Central memory CD8-positive, alpha-beta T cell (primary cell): ENCODE measurements at regions not wholly inside any gene's neighbourhood (a gene's known extent, or its start where the extent isn't known, plus 50 kb on each side); places are given as distances from the start of the nearest gene placed in this dataset.

Experiments
- ATAC-seq: fragments of 150-1000 bp; cut with Tn5 transposase; replicated peaks from 2 replicates; pipeline ENCODE4 v1.10.0; 2022; ENCODE audit warnings: mild to moderate bottlenecking, moderate FRiP score, moderate number of reproducible peaks; ENCODE audit not compliant: poor library complexity, severe bottlenecking; ENCODE audit errors: extremely low read depth
- DNase-seq, 2 donors: peaks; one replicate each; pipeline ENCODE4 v3.0.0; 2021; ENCODE audit warnings: low spot score in 2 of 2
- H3K27ac Mint-ChIP-seq: one replicate; pipeline ENCODE4 v1.8.0; 2022; ENCODE audit warnings: low read depth, mild to moderate bottlenecking, moderate library complexity, mixed read lengths
- H3K27me3 Mint-ChIP-seq: one replicate; pipeline ENCODE4 v1.8.0; 2022; ENCODE audit warnings: mixed read lengths
- H3K36me3 Mint-ChIP-seq: one replicate; pipeline ENCODE4 v1.8.0; 2022; ENCODE audit warnings: mild to moderate bottlenecking, moderate library complexity, mixed read lengths; ENCODE audit not compliant: insufficient read depth
- H3K4me1 Mint-ChIP-seq: one replicate; pipeline ENCODE4 v1.8.0; 2022; ENCODE audit warnings: mixed read lengths
- H3K4me3 Mint-ChIP-seq: one replicate; pipeline ENCODE4 v1.8.0; 2022; ENCODE audit warnings: mild to moderate bottlenecking, moderate library complexity, mixed read lengths
- H3K9me3 Mint-ChIP-seq: one replicate; pipeline ENCODE4 v1.8.0; 2022; ENCODE audit warnings: mixed read lengths

DNA sequence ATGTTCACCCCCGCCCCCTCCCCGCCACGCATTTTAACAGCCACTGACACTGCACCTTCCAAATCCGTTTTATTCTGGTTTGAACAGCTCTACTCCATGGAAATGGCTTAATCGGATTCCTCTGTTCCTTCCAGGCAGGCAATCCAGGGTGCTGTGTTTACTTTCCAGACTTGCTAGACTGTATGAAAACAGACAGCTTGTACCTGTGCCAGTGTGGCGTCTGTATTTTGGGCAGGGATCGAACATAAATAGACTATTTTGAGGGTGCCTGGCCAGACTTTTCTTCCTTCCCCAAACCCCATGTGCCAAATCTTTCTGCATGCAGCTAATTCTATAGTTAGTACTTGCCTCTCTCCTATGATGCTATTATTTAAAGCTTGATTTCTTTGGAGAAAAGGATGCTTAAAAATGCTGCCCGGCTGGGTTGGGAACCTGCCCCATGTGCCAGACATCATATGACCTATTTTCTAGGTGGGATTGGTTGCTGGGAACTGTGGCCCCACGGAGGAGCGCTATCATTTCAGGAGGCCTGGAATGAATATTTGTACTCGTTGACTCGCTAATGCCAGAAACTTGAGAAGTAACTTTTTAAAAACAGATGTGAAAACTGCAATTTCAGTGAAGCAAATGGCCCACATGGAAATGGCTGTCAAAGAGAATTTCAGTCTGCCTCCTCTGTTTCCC is 814.8 kb downstream of the BRD1 start:
- H3K4me1 Mint-ChIP-seq: no peaks in the 10 kb centered on the region
- H3K9me3 Mint-ChIP-seq: no peaks in the 10 kb centered on the region
- H3K27ac Mint-ChIP-seq: no peak overlapping the region
- peaks cover 30% of the 10 kb centered on the region for H3K27me3 Mint-ChIP-seq
- peaks cover 2% of the 10 kb centered on the region for H3K36me3 Mint-ChIP-seq
- no peak overlapping the region for H3K4me3 Mint-ChIP-seq
- DNase-seq (no peak), ATAC-seq (no peak)

DNA sequence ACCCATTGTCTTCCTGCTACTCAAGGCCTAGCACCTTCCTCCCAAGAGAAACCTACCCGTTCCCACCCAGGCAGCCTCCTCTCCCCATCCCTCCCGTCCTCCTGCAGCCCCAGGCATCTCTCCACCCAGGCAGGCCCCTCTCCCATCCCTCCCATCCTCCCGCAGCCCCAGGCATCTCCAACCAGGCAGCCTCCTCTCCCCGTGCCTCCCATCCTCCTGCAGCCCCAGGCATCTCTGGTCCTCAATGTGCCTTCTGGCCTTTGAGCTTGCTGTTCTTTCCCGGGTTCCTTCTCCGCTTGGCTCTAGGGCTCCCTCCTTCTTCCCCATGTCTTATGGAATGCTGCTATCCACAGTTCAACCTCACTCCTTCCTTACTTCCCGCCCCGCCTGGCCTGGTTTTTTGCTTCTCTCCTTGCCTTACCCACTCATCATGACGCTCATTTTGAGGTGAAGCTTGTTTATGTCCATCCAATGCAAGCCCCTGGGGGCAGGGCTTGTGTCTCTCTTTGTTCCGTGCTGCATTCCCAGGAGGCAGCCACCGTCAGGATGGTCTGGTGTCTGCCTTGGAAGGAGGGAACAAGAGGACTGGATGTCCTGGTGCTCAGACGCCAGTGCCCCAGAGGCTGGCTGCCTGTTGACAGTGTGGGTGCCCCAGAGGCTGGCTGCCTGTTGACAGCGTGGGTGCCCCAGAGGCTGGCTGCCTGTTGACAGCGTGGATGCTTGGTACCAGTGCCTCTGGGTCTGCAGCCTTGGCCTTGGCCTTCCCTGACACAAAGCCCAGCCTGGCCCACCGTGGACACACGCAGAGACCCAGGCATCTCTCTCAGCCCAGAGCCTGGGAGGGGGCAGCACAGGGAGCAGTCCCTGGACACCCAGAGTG is 815.7 kb downstream of the BRD1 start:
- ATAC-seq: no peak
- Mint-ChIP-seq H3K9me3 (no peaks in the 10 kb centered on the region), H3K36me3 (peaks cover 2% of the 10 kb centered on the region), H3K27me3 (peaks cover 27% of the 10 kb centered on the region), H3K4me3 (no peak overlapping the region), H3K4me1 (no peaks in the 10 kb centered on the region), H3K27ac (no peak overlapping the region)
- DNase-seq: no peak

DNA sequence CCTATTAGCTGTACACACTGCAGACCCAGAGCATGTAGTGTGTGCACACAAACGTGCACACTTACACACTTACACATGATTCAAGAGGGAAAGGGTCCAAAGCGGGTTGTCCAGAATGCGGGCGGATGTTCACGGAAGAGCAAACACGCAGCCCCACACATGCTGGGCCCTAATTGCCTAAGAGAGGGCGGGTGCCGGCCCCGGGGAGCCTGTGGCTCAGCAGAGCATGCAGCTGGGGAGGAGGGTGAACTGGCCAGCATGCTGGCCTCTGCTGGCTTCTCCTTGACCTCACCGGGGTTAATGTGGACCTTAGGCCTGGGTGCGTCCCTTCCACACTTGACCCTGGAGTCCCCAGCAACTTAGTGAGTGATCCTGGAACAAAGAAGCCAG is 816.3 kb downstream of the BRD1 start:
- Mint-ChIP-seq H3K27ac (no peak overlapping the region), H3K36me3 (peaks cover 2% of the 10 kb centered on the region), H3K4me1 (no peaks in the 10 kb centered on the region), H3K27me3 (peaks cover 27% of the 10 kb centered on the region), H3K9me3 (no peaks in the 10 kb centered on the region), H3K4me3 (no peak overlapping the region)
- DNase-seq: no peak
- ATAC-seq: no peak

DNA sequence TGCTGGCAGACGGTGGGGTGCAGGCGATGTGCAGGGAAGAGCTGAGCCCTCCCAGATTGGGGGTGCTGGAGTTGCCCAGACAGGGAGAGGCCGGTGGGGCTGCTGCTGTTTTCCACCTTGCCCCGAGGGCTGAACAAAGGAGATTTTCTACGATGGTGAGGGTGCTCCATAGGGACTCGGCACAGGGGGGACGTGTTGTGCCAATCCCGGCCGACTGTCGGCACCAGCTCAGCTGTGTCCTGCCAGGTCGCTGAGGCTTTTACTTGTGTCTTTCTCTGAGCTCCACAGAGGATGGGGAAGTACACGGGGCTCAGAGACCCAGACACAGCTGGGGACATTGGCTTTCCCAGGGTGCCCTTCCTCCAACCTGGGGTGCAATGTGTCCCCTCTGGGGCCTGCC is 816.8 kb downstream of the BRD1 start:
- Mint-ChIP-seq H3K27ac (no peak overlapping the region), H3K9me3 (no peaks in the 10 kb centered on the region), H3K4me3 (no peak overlapping the region), H3K4me1 (no peaks in the 10 kb centered on the region), H3K27me3 (peaks cover 27% of the 10 kb centered on the region), H3K36me3 (peaks cover 2% of the 10 kb centered on the region)
- ATAC-seq: no peak
- DNase-seq: peak in 1 of 2 donors; percentile 8

DNA sequence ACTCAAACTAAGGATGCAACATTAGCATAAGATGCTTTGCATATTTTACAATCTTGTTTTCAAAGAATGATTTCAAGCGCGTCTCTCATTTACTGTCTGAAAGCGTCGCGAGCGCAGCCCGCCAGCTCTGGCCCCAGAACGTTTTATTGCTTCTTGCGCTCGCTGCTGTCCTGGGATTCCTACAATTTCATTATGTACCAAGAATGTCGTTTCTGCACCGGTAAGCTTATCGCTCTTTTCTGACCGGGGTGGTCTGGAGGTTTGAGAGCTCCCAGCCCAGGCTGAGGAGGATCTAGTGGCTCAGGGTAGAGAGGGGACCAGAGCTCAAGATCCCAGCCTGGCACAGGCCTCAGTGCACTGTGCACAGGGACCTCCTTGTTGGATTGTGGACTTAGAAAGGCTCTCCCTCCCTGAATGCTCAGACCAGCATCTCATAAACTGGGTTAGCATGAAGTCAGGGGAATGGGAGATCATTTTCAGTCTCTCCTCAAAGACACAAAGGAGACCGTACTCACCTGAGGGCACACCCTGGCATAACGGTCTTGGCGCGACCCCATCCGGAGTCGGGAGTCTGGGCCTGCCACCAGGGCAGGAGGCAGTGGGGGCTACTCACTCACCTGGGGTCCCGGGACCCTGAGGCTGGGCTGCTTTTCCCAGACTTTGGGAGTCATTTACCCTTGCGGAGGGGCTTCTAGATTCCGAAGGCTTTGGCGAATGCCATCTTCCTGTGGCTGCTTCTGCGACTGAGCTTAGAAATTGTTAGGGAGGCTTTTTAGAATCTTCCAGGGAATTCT is 817.4 kb downstream of the BRD1 start:
- ATAC-seq (no peak), DNase-seq (peak in 1 of 2 donors; percentile 5)
- Mint-ChIP-seq H3K4me1 (no peaks in the 10 kb centered on the region), H3K27me3 (peaks cover 27% of the 10 kb centered on the region), H3K4me3 (no peak overlapping the region), H3K9me3 (no peaks in the 10 kb centered on the region), H3K27ac (no peak overlapping the region), H3K36me3 (peaks cover 2% of the 10 kb centered on the region)

- ATAC-seq: no peak
- Mint-ChIP-seq H3K4me3 (no peak overlapping the region), H3K36me3 (peaks cover 2% of the 10 kb centered on the region), H3K9me3 (no peaks in the 10 kb centered on the region), H3K27ac (no peak overlapping the region), H3K4me1 (no peaks in the 10 kb centered on the region), H3K27me3 (peaks cover 27% of the 10 kb centered on the region)
- DNase-seq: no peak
Observed at GRCh38 chr22:49009359-49010063, 818.2 kb downstream of the BRD1 start.

DNA sequence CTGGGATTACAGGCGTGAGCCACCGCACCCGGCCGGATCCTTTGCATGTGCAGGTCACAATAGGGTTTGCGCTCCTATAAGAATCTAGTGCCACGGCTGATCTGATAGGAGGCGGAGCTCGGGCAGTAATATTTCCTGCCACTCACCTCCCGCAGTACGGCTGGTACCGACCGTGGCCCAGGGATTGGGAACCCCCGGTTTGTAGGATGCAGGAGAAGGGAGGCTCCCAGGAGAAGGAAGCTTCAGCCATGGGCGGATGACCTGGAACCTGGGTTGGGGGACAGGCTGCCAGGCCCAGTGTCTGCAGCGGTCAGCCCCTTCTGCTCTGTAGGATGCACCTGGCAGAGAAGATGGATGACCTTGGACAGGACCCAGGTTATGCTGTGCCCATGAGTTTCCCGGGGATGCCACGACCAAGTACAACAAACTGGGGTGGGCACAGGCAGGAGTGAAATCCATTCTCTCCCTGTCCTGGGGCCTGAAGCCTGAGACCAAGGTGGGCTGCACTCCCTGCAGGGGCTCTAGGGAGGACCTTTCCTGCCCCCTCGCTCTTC is 818.9 kb downstream of the BRD1 start:
- Mint-ChIP-seq H3K27ac (no peak overlapping the region), H3K36me3 (peaks cover 2% of the 10 kb centered on the region), H3K9me3 (no peaks in the 10 kb centered on the region)

GRCh38 chr22:49007013-49007653 is 820.5 kb downstream of the BRD1 start:
- H3K4me1 Mint-ChIP-seq: no peaks in the 10 kb centered on the region
- peaks cover 16% of the 10 kb centered on the region for H3K27me3 Mint-ChIP-seq
- H3K4me3 Mint-ChIP-seq: no peak overlapping the region
- no peaks in the 10 kb centered on the region for H3K9me3 Mint-ChIP-seq
- H3K27ac Mint-ChIP-seq: no peak overlapping the region
- ATAC-seq (no peak), DNase-seq (no peak)
- peaks cover 2% of the 10 kb centered on the region for H3K36me3 Mint-ChIP-seq

More for the DNA sequence above, 818.9 kb downstream of the BRD1 start:
- DNase-seq: peak in 1 of 2 donors; percentile 8
- Mint-ChIP-seq H3K4me1 (no peaks in the 10 kb centered on the region), H3K27me3 (peaks cover 27% of the 10 kb centered on the region), H3K4me3 (no peak overlapping the region)
- ATAC-seq: no peak

DNA sequence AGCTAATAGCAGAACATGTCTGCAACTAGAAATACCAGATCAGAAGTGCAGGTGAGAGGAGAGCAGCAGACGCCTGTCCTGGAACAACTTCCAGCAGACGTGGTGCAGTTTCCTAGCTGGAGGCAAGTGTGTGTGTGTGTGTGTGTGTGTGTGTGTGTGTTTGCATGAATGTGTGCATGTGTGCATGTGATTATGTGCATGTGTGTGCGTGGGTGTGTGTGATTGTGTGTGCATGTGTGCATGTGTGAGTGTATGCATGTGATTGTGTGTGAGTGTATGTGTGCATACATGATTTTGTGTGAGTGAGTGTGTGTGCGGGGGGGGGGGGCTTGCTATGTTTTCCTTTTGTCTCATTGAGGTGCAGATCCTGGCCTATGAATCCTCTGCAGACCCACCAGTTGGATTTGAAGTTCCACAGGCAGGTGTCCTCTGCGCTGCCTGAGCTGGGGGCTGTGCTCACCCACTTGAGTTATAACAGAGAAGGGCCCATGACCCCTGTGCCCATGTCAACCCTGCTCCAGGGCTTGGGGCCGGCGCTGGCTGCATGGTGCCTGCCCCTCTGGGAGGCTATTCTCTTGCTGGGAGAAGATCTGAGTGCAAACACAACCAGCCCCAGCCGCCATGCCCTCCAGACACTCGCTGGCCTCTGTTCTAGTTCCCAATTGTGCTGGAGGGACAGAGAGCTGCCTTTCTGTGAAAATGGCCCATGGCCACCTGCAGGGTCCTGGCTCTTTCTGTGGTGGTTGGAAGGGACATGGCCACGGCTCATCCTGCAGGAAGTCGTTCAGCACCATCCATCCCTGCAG is 821.3 kb downstream of the BRD1 start:
- Mint-ChIP-seq H3K36me3 (peaks cover 2% of the 10 kb centered on the region), H3K9me3 (no peaks in the 10 kb centered on the region), H3K27me3 (peaks cover 9% of the 10 kb centered on the region), H3K4me1 (no peaks in the 10 kb centered on the region), H3K4me3 (no peak overlapping the region), H3K27ac (no peak overlapping the region)
- no peak for DNase-seq
- ATAC-seq: no peak

GRCh38 chr22:49005557-49005956 is 822.1 kb downstream of the BRD1 start:
- H3K27ac Mint-ChIP-seq: no peak overlapping the region
- H3K27me3 Mint-ChIP-seq: peaks cover 9% of the 10 kb centered on the region
- ATAC-seq: no peak
- H3K9me3 Mint-ChIP-seq: no peaks in the 10 kb centered on the region
- H3K4me3 Mint-ChIP-seq: no peak overlapping the region
- DNase-seq: no peak
- no peaks in the 10 kb centered on the region for H3K4me1 Mint-ChIP-seq
- peaks cover 2% of the 10 kb centered on the region for H3K36me3 Mint-ChIP-seq
